Neuronal stem cell (in vitro differentiated cells): ENCODE measurements at regions not wholly inside any gene's neighbourhood (a gene's known extent, or its start where the extent isn't known, plus 50 kb on each side); places are given as distances from the start of the nearest gene placed in this dataset.
"Not testable (repeated sequence)": the region's sequence is repeated elsewhere in the genome, so short reads cannot be mapped to it uniquely, and the experiment has no call there.

Source experiments
- DNase-seq: peaks from one replicate; pipeline ENCODE4 v3.0.0-alpha.2; 2013; ENCODE audit warnings: low spot score
- H2AFZ ChIP-seq: one replicate; pipeline ENCODE4 v1.6.1; 2013; ENCODE audit warnings: mild to moderate bottlenecking, low read length, inconsistent platforms
- H2AK5ac ChIP-seq: 2 replicates; pipeline ENCODE4 v1.6.1; 2013; ENCODE audit warnings: low read depth, mild to moderate bottlenecking, inconsistent platforms, low read length, moderate library complexity, mixed read lengths
- H2BK120ac ChIP-seq: 2 replicates; pipeline ENCODE4 v1.6.1; 2013; ENCODE audit warnings: low read depth, mild to moderate bottlenecking, inconsistent platforms, low read length, moderate library complexity, mixed read lengths
- H2BK12ac ChIP-seq: one replicate; pipeline ENCODE4 v1.6.1; 2013; ENCODE audit warnings: low read length, inconsistent platforms
- H2BK15ac ChIP-seq: 2 replicates; pipeline ENCODE4 v1.6.1; 2013; ENCODE audit warnings: mild to moderate bottlenecking, low read length, inconsistent platforms, mixed read lengths
- H2BK5ac ChIP-seq: one replicate; pipeline ENCODE4 v1.6.1; 2013; ENCODE audit warnings: inconsistent platforms, mild to moderate bottlenecking, low read length, moderate library complexity
- H3K14ac ChIP-seq: one replicate; pipeline ENCODE4 v1.6.1; 2013; ENCODE audit warnings: low read length, inconsistent platforms
- H3K18ac ChIP-seq: 2 replicates; pipeline ENCODE4 v1.6.1; 2013; ENCODE audit warnings: low read length, inconsistent platforms
- H3K23ac ChIP-seq: 2 replicates; pipeline ENCODE4 v1.6.1; 2013; ENCODE audit warnings: low read depth, mild to moderate bottlenecking, mixed read lengths, low read length, inconsistent platforms; ENCODE audit not compliant: poor library complexity
- H3K27ac ChIP-seq: replicated peaks from 3 replicates; pipeline ENCODE4 v1.5.1; 2013; ENCODE audit warnings: low read length, inconsistent platforms
- H3K27me3 ChIP-seq, 3 experiments: 2 replicates each; pipeline ENCODE4 v1.6.1; 2013; ENCODE audit warnings: low read length in 3 of 3, mild to moderate bottlenecking in 2 of 3, inconsistent platforms in 1 of 3, low read depth in 1 of 3, mixed read lengths in 1 of 3, moderate library complexity in 1 of 3; ENCODE audit not compliant: control insufficient read depth in 3 of 3, insufficient read depth in 3 of 3
- H3K36me3 ChIP-seq, 2 donors: replicated peaks in 1 of 2; 2 replicates each; pipeline ENCODE4 v1.6.1; 2013; ENCODE audit warnings: low read length in 2 of 2; ENCODE audit not compliant: control insufficient read depth in 2 of 2, insufficient read depth in 2 of 2
- H3K4ac ChIP-seq: 2 replicates; pipeline ENCODE4 v1.6.1; 2013; ENCODE audit warnings: inconsistent platforms, mild to moderate bottlenecking, low read length, moderate library complexity
- H3K4me1 ChIP-seq, 2 donors: 1 replicate in 1 of 2; 2 replicates in 1 of 2; pipeline ENCODE4 v1.6.1; 2013; ENCODE audit warnings: low read length in 2 of 2, low read depth in 1 of 2; ENCODE audit not compliant: control insufficient read depth in 2 of 2, insufficient read depth in 1 of 2
- H3K4me2 ChIP-seq: one replicate; pipeline ENCODE4 v1.6.1; 2013; ENCODE audit warnings: mild to moderate bottlenecking, low read length, inconsistent platforms; ENCODE audit not compliant: insufficient read depth, poor library complexity, severe bottlenecking
- H3K4me3 ChIP-seq, 2 donors: 2 replicates each; pipeline ENCODE4 v1.5.1; 2013; ENCODE audit warnings: low read length in 2 of 2, mild to moderate bottlenecking in 2 of 2, inconsistent platforms in 1 of 2, moderate library complexity in 1 of 2
- H3K79me1 ChIP-seq: one replicate; pipeline ENCODE4 v1.6.1; 2013; ENCODE audit warnings: low read depth, mild to moderate bottlenecking, inconsistent platforms, low read length, moderate library complexity
- H3K9ac ChIP-seq: one replicate; pipeline ENCODE4 v1.6.1; 2013; ENCODE audit warnings: mild to moderate bottlenecking, low read depth, low read length, inconsistent platforms; ENCODE audit not compliant: poor library complexity
- H3K9me3 ChIP-seq, 2 donors: replicated peaks in 1 of 2; 2 replicates each; pipeline versions ENCODE3 to v1.6.1; 2013; ENCODE audit warnings: low read length in 2 of 2, mild to moderate bottlenecking in 2 of 2, inconsistent platforms in 1 of 2, low read depth in 1 of 2, mixed read lengths in 1 of 2, moderate library complexity in 1 of 2; ENCODE audit not compliant: control insufficient read depth in 2 of 2, insufficient read depth in 1 of 2
- H4K8ac ChIP-seq: one replicate; pipeline ENCODE4 v1.6.1; 2013; ENCODE audit warnings: low read depth, mild to moderate bottlenecking, inconsistent platforms, low read length, moderate library complexity
- H4K91ac ChIP-seq: one replicate; pipeline ENCODE4 v1.6.1; 2013; ENCODE audit warnings: low read length, low read depth, mild to moderate bottlenecking, inconsistent platforms; ENCODE audit not compliant: poor library complexity
- WGBS, 2 donors: extraction: QIAGEN DNeasy Blood & Tissue Kit; methylation state at CpG; one replicate each; pipeline ENCODE4 v1.1.7; 2013; ENCODE audit warnings: missing lambda C conversion rate in 2 of 2, mixed read lengths in 1 of 2; ENCODE audit not compliant: insufficient read length in 2 of 2, insufficient replicate concordance in 1 of 2; ENCODE audit errors: extremely low coverage in 2 of 2; 5-methylcytosine and 5-hydroxymethylcytosine counted together

DNA sequence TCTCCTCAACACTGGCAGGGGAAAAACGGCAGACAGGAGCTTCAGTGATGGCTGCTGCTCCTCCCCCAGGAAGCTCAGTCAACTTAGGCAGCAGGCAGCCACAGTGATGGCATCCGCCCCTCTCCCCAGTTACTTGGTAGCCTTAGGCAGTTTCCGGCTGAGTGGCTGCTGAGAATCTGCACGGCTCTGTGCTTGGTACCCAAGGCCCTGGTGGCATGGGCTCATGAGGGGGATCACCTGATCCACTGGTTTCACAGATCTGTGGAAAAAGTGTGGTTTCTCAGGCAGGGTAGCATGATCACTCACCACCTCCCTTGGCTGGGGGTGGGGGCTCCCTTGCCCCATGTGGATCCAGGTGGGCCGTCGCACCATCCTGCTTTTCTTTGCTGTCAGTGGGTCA is 244.6 kb upstream of the MDGA2 start:
- Histone ChIP-seq H3K14ac (peak overlapping the region; percentile 91), H3K9ac (no peak overlapping the region), H2BK15ac (no peak overlapping the region), H3K27me3 (no peaks in the 10 kb centered on the region), H3K4me3 (no peak overlapping the region), H3K79me1 (no peaks in the 10 kb centered on the region), H4K8ac (no peak overlapping the region), H3K36me3 (no peaks in the 10 kb centered on the region), H2BK12ac (no peak overlapping the region), H3K4me2 (no peak overlapping the region), H3K18ac (peak overlapping the region; percentile 71), H4K91ac (no peak overlapping the region), H2AK5ac (no peak overlapping the region), H2BK120ac (no peak overlapping the region), H3K4me1 (no peaks in the 10 kb centered on the region), H3K4ac (no peak overlapping the region), H3K9me3 (no peaks in the 10 kb centered on the region), H3K27ac (no peak overlapping the region), H3K23ac (no peak overlapping the region), H2BK5ac (no peak overlapping the region), H2AFZ (no peak overlapping the region)
- WGBS, 2 donors = no CpG with 5 or more reads among the region's 6 CpGs
- DNase-seq = no peak

DNA sequence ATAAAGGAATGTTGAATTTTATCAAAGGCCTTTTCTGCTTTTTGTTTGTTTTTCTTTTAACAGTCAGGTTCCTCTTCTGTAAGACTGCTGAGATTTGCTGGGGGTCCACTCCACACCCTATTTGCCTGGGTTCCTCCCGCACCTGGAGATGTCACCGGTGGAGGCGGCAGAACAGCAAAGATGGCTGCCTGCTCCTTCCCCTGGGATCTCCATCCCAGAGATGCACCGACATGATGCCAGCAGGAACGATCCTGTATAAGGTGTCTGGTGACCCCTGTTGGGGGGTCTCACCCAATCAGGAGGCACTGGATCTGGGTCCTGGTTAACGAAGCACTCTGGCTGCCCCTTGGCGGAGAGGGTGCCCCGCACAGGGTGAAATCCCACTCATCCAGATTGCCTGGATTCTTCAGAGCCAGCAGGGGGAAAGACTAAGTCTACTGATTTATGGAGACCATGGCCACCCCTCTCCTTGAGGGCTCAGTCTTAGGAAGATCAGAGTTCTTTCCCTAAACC is 244.0 kb upstream of the MDGA2 start:
- H3K4me1 ChIP-seq = no peaks in the 10 kb centered on the region
- no peak overlapping the region for H4K8ac ChIP-seq
- no peaks in the 10 kb centered on the region for H3K36me3 ChIP-seq
- no peak overlapping the region for H4K91ac ChIP-seq
- H3K14ac ChIP-seq = no peak overlapping the region
- H3K9ac ChIP-seq = no peak overlapping the region
- H3K9me3 ChIP-seq = no peaks in the 10 kb centered on the region
- H3K23ac ChIP-seq = no peak overlapping the region
- H2BK15ac ChIP-seq = no peak overlapping the region
- DNase-seq = no peak
- no peak overlapping the region for H2BK5ac ChIP-seq
- no peak overlapping the region for H2BK12ac ChIP-seq
- no peak overlapping the region for H2AK5ac ChIP-seq
- no CpG with 5 or more reads among the region's 8 CpGs for WGBS, 2 donors
- H2AFZ ChIP-seq = no peak overlapping the region
- no peak overlapping the region for H3K27ac ChIP-seq
- peak overlapping the region; percentile 8 for H3K18ac ChIP-seq
- no peaks in the 10 kb centered on the region for H3K27me3 ChIP-seq
- H3K4me3 ChIP-seq = no peak overlapping the region
- H3K4ac ChIP-seq = no peak overlapping the region
- no peak overlapping the region for H2BK120ac ChIP-seq
- no peaks in the 10 kb centered on the region for H3K79me1 ChIP-seq
- no peak overlapping the region for H3K4me2 ChIP-seq

DNA sequence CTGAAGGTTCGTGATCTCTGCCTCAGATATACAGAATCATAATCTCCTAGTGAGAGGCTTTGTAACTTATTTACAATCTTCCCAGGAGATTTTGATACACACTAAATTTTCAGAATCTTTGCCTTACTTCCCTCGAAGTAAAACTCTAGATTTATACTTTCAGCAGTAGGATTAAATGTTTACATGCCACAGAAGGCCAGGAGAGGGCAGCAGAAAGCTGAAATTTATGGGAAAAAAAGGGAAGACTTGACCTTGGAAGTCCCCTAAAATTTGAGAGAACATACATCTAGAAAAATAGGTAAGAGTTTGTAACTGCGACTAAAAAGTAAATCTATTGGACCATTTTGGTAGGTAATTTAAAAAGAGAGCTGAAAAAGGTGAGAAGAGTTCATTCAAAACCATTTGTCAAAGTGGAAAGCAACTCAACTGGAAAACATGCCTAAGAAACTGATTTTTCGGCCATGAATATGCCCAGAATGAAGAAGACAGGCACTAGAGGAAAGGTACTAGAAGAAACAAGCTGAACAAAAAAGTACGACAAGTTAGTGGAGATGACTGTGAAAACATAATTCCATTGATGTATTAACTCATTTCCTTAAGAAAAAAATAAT is 242.0 kb upstream of the MDGA2 start:
- Histone ChIP-seq H3K4ac (no peak overlapping the region), H3K14ac (no peak overlapping the region), H4K8ac (no peak overlapping the region), H3K79me1 (no peaks in the 10 kb centered on the region), H2BK15ac (no peak overlapping the region), H3K4me2 (no peak overlapping the region), H2AK5ac (no peak overlapping the region), H3K18ac (no peak overlapping the region), H2BK5ac (no peak overlapping the region), H3K36me3 (no peaks in the 10 kb centered on the region), H3K9me3 (no peaks in the 10 kb centered on the region), H3K23ac (no peak overlapping the region), H2AFZ (no peak overlapping the region), H3K27ac (no peak overlapping the region), H4K91ac (no peak overlapping the region), H3K9ac (no peak overlapping the region), H2BK12ac (no peak overlapping the region), H2BK120ac (no peak overlapping the region), H3K4me3 (no peak overlapping the region), H3K4me1 (no peaks in the 10 kb centered on the region), H3K27me3 (no peaks in the 10 kb centered on the region)
- peak; percentile 17 for DNase-seq
- WGBS, 2 donors = no CpG with 5 or more reads among the region's 5 CpGs

DNA sequence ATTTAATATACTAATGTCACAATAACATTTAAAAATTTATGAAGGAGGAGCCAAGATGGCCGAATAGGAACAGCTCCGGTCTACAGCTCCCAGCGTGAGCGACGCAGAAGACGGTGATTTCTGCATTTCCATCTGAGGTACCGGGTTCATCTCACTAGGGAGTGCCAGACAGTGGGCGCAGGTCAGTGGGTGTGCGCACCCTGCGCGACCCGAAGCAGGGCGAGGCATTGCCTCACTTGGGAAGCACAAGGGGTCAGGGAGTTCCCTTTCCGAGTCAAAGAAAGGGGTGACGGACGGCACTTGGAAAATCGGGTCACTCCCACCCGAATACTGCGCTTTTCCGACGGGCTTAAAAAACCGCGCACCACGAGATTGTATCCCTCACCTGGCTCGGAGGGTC is 225.7 kb upstream of the MDGA2 start:
- not testable (repeated sequence) for H2AFZ ChIP-seq, DNase-seq, H4K91ac ChIP-seq, H3K27me3 ChIP-seq, H3K14ac ChIP-seq, H4K8ac ChIP-seq, H3K4me3 ChIP-seq, H2AK5ac ChIP-seq, H3K36me3 ChIP-seq, H3K4ac ChIP-seq, H2BK12ac ChIP-seq, H2BK15ac ChIP-seq, H3K4me1 ChIP-seq, H2BK120ac ChIP-seq, H3K4me2 ChIP-seq, H3K9me3 ChIP-seq, H2BK5ac ChIP-seq, H3K18ac ChIP-seq, H3K27ac ChIP-seq, H3K79me1 ChIP-seq, H3K9ac ChIP-seq, H3K23ac ChIP-seq
- no CpG with 5 or more reads among the region's 25 CpGs for WGBS, 2 donors
